Activated CD8-positive, alpha-beta memory T cell treated with anti-CD3 and anti-CD28 coated beads for 36 hours (primary cell): ENCODE measurements at regions not wholly inside any gene's neighbourhood (a gene's known extent, or its start where the extent isn't known, plus 50 kb on each side); places are given as distances from the start of the nearest gene placed in this dataset.
"Not testable (repeated sequence)": the region's sequence is repeated elsewhere in the genome, so short reads cannot be mapped to it uniquely, and the experiment has no call there.

ENCODE experiments used
- CTCF ChIA-PET: fragments of 350-600 bp; sonication (Branson Sonifier 250); formaldehyde crosslinking; loops from one replicate; lab custom pipeline; 2021; ENCODE audit warnings: antibody characterized with exemption; lab: Charles Lee
- POLR2A ChIA-PET: fragments of 350-600 bp; sonication (Branson Sonifier 250); formaldehyde crosslinking; loops from one replicate; lab custom pipeline; 2021; ENCODE audit warnings: antibody characterized with exemption; lab: Charles Lee

GRCh38 chr3:137692803-137693431 lies 71.2 kb upstream of the SOX14 start:
- ChIA-PET CTCF (no interaction called here), POLR2A (no interaction called here)

- ChIA-PET POLR2A (no interaction called here), CTCF (no interaction called here)
Measured at GRCh38 chr3:137693791-137694190, 70.3 kb upstream of the SOX14 start.

- ChIA-PET POLR2A (no interaction called here), CTCF (no interaction called here)
Measured at GRCh38 chr3:137694836-137695235, 69.3 kb upstream of the SOX14 start.

- POLR2A ChIA-PET, result no interaction called here
- CTCF ChIA-PET, result interaction anchor here (0.6 kb wide), 1 partner anchor 523 kb away, joined by 3 read pairs; no protein-coding TSS in a partner anchor
Measured at GRCh38 chr3:137695351-137695750, 68.8 kb upstream of the SOX14 start.

GRCh38 chr3:137709011-137709601 lies 55.0 kb upstream of the SOX14 start:
- ChIA-PET CTCF (no interaction called here), POLR2A (no interaction called here)

- POLR2A ChIA-PET, CTCF ChIA-PET: not testable (repeated sequence)
Measured at GRCh38 chr3:137713965-137714364, 50.1 kb upstream of the SOX14 start.
